ENCODE measurements at regions not wholly inside any gene's neighbourhood (a gene's known extent, or its start where the extent isn't known, plus 50 kb on each side); places are given as distances from the start of the nearest gene placed in this dataset.
"Not testable (repeated sequence)": the region's sequence is repeated elsewhere in the genome, so short reads cannot be mapped to it uniquely, and the experiment has no call there.

DNA sequence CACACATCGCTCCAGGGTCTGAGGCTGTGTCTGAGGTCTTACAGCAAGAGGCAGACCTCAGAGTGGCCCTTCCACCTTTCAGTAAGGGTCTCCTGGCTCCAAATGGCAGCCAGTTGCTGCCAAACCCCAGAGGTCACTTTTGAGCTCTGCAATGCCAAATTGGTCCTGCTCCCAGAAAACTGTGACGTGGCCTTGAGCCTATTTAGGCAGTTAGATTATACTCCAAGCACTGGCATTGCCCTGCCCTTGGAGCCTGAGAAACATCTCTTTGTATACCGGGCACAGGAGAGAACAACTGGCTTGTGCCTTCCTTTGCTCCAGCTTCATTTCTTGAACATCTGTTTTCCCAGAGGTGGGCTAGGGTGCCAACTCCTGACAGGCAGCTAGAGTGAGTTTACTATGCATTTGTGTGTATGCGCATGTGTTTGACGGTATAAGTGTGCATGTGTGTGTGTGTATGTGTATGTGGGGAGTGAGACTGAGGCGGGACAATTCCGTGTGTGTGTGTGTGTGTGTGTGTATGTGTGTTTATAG lies 134.5 kb downstream of the IER5 start:
- Histone ChIP-seq H3K4me1 (no peaks in the 10 kb centered on the region), H3K4me3 (ENCODE audit: low read depth, low read length) (no peak overlapping the region), H3K27me3 (peaks cover 7% of the 10 kb centered on the region; the same call in 1 of the 2 replicates), H3K9me3 (no peaks in the 10 kb centered on the region; the same call in 1 of the 2 replicates), H3K36me3 (no peaks in the 10 kb centered on the region)
- no peak for DNase-seq
- TF ChIP-seq, protein P1, sequence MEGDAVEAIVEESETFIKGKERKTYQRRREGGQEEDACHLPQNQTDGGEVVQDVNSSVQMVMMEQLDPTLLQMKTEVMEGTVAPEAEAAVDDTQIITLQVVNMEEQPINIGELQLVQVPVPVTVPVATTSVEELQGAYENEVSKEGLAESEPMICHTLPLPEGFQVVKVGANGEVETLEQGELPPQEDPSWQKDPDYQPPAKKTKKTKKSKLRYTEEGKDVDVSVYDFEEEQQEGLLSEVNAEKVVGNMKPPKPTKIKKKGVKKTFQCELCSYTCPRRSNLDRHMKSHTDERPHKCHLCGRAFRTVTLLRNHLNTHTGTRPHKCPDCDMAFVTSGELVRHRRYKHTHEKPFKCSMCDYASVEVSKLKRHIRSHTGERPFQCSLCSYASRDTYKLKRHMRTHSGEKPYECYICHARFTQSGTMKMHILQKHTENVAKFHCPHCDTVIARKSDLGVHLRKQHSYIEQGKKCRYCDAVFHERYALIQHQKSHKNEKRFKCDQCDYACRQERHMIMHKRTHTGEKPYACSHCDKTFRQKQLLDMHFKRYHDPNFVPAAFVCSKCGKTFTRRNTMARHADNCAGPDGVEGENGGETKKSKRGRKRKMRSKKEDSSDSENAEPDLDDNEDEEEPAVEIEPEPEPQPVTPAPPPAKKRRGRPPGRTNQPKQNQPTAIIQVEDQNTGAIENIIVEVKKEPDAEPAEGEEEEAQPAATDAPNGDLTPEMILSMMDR (IDR thresholded peaks at IDR 0.05; ENCODE audit: low read depth, low read length): no peak

DNA sequence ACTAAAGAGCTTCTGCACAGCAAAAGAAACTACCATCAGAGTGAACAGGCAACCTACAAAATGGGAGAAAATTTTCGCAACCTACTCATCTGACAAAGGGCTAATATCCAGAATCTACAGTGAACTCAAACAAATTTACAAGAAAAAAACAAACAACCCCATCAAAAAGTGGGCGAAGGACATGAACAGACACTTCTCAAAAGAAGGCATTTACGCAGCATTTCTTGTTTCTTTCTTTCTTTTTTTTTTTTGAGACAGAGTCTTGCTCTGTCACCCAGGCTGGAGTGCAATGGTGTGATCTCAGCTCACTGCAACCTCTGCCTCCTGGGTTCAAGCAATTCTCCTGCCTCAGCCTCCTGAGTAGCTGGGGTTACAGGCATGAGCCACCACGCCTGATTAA lies 138.2 kb downstream of the IER5 start:
- H3K4me1 ChIP-seq; H3K4me3 ChIP-seq (ENCODE audit: low read depth, low read length); H3K36me3 ChIP-seq; H3K9me3 ChIP-seq; H3K27me3 ChIP-seq; DNase-seq: not testable (repeated sequence)

DNA sequence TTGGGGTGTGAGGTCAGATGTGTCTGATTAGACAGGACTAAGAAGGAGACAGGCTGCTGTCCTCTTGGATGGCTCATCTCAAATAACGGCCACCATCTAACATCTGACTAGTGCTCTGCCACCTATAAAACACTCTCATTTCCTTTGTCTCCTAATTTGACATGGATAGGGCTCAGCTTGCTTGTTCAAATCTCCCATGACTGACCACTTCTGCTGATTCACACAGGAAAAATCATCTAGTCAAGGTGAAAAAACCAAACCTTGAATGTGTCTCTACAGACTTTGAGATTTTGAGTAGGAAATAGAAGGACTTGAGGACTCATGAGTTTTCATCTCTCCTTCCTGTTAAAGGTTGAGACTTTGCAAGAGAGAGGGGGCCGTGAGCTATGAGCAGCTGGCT lies 150.6 kb downstream of the IER5 start:
- Histone ChIP-seq H3K36me3 (no peaks in the 10 kb centered on the region), H3K9me3 (no peaks in the 10 kb centered on the region), H3K27me3 (no peaks in the 10 kb centered on the region), H3K4me3 (ENCODE audit: low read depth, low read length) (no peak overlapping the region), H3K4me1 (no peaks in the 10 kb centered on the region)
- TF ChIP-seq, protein P1 (IDR thresholded peaks at IDR 0.05; ENCODE audit: low read depth, low read length): no peak
- no peak for DNase-seq

DNA sequence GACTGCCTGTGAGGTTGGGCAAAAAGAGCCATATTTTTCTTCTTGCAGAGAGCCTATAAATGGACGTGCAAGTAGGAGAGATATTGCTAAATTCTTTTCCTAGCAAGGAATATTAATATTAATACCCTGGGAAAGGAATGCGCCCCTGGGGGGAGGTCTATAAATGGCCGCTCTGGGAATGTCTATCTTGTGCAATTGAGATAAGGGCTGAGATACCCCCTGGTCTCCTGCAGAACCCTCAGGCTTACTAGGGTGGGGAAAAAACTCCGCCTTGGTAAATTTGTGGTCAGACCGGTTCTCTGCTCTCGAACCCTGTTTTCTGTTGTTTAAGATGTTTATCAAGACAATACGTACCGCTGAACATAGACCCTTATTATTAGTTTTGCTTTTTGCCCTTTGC lies 157.8 kb downstream of the IER5 start:
- H3K27me3 ChIP-seq; DNase-seq; H3K4me1 ChIP-seq; H3K4me3 ChIP-seq (ENCODE audit: low read depth, low read length); H3K9me3 ChIP-seq; H3K36me3 ChIP-seq: not testable (repeated sequence)

DNA sequence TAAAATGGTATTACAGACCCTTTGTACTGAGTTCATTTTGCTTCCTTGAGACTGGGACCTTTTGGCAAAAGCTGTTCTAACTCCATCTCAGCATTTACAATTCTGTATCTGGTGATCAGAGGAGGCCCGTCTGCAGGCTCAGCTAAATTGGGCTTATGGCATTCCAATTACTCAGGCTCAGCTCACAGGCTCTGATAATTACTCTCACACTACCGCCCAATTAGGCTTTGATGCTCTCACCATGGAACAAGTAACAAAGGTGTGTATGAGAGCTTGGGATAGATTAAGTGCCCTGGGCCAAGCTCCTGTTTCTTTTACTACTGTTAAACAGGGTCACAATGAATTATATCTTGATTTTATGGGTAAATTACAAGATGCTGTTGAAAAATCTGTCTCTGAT lies 159.9 kb downstream of the IER5 start:
- H3K4me3 ChIP-seq (ENCODE audit: low read depth, low read length); H3K36me3 ChIP-seq; DNase-seq; H3K4me1 ChIP-seq; H3K9me3 ChIP-seq; H3K27me3 ChIP-seq: not testable (repeated sequence)

DNA sequence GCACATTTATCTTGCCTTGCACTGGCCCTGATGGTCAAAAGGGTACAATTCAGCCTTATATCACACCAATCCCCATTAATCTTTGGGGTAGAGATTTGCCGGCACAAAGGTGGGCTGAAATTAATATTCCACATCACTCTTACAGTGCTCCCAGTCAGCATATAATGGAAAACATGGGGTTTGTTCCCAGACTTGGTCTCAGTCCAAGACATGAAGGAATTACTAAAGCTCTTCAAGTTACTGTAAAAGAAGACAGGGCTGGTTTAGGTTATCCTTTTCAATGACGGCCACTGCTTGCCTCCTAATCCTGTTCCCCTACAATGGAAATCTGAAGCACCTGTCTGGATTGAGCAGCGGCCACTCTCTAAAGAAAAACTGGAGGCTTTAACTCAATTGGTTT lies 160.7 kb downstream of the IER5 start:
- Histone ChIP-seq H3K4me1 (no peaks in the 10 kb centered on the region), H3K27me3 (no peaks in the 10 kb centered on the region), H3K4me3 (ENCODE audit: low read depth, low read length) (no peak overlapping the region), H3K36me3 (no peaks in the 10 kb centered on the region), H3K9me3 (no peaks in the 10 kb centered on the region)
- TF ChIP-seq, protein P1 (IDR thresholded peaks at IDR 0.05; ENCODE audit: low read depth, low read length): no peak
- DNase-seq: no peak

DNA sequence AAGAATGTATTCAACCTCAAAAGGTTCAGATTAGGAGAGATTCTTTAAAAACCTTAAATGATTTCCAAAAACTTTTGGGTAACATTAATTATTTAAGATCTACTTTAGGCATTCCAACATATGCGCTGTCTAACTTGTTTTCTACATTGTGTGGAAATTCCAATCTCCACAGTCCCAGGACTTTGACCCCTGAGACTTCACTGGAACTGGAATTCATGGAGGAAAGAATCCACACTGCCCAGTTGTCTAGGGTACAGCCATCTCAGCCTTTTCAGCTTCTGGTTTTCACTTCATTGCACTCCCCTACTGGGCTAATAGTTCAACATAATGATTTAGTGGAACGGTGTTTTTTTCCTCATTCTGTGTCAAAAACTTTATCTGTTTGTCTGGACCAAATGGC lies 161.5 kb downstream of the IER5 start:
- no peaks in the 10 kb centered on the region for H3K27me3 ChIP-seq
- no peak overlapping the region for H3K4me3 ChIP-seq (ENCODE audit: low read depth, low read length)
- no peak for DNase-seq
- no peaks in the 10 kb centered on the region for H3K9me3 ChIP-seq
- TF ChIP-seq, protein P1 (IDR thresholded peaks at IDR 0.05; ENCODE audit: low read depth, low read length): no peak
- H3K36me3 ChIP-seq: no peaks in the 10 kb centered on the region
- no peaks in the 10 kb centered on the region for H3K4me1 ChIP-seq
